Breast epithelium (tissue), 4 donors: ENCODE measurements at regions not wholly inside any gene's neighbourhood (a gene's known extent, or its start where the extent isn't known, plus 50 kb on each side); places are given as distances from the start of the nearest gene placed in this dataset.

Experiments
- DNase-seq, 2 donors: peaks; one replicate each; pipeline ENCODE4 v3.0.0-alpha.2; 2019; ENCODE audit warnings: low spot score in 2 of 2
- H3K27ac ChIP-seq, 2 donors: fragments of 200-600 bp; sonication (generic) in 1 of 2; one replicate each; pipeline ENCODE4 v1.5.1; 2016 to 2019; ENCODE audit warnings: mild to moderate bottlenecking in 1 of 2
- H3K27me3 ChIP-seq, 2 donors: fragments of 200-600 bp; sonication (generic) in 1 of 2; one replicate each; pipeline versions ENCODE4 v1.5.1 to v1.6.0; 2017 to 2019; ENCODE audit warnings: control low read depth in 1 of 2, mild to moderate bottlenecking in 1 of 2
- H3K36me3 ChIP-seq: fragments of 200-600 bp; one replicate; pipeline ENCODE4 v1.5.1; 2019
- H3K4me1 ChIP-seq, 2 donors: fragments of 200-600 bp; sonication (generic); one replicate each; pipeline ENCODE4 v1.5.1; 2016 to 2019; ENCODE audit warnings: control low read depth in 1 of 2
- H3K4me3 ChIP-seq, 3 donors: fragments of 200-600 bp; sonication (generic); 1 replicate in 2 of 3; 2 replicates in 1 of 3; pipeline ENCODE4 v1.5.1; 2016 to 2019; ENCODE audit warnings: mild to moderate bottlenecking in 3 of 3, moderate library complexity in 2 of 3
- H3K9me3 ChIP-seq, 2 donors: fragments of 200-600 bp; sonication (generic) in 1 of 2; one replicate each; pipeline ENCODE4 v1.5.1; 2016 to 2019; ENCODE audit warnings: control low read depth in 1 of 2
- CTCF ChIP-seq, 3 donors: fragments of 450-650 bp; IDR thresholded peaks; one replicate each; pipeline ENCODE4 v1.5.1; 2016 to 2017; ENCODE audit warnings: antibody characterized with exemption in 3 of 3, mild to moderate bottlenecking in 3 of 3, moderate library complexity in 3 of 3
- POLR2A ChIP-seq: fragments of 450-650 bp; IDR thresholded peaks from one replicate; pipeline ENCODE4 v1.6.1; 2016; ENCODE audit warnings: antibody characterized with exemption, mild to moderate bottlenecking, moderate library complexity
- POLR2AphosphoS5 ChIP-seq, 3 donors: sonication (generic); formaldehyde crosslinking; IDR thresholded peaks; one replicate each; pipeline ENCODE4 v1.6.1; 2017; ENCODE audit warnings: antibody characterized with exemption in 3 of 3
- intact Hi-C: fragments of 100-400 bp; cut with DNase I; formaldehyde crosslinking; loops from one replicate; pipeline ENCODE4 v1.15.1; 2023; ENCODE audit warnings: low total_unique reads

- Histone ChIP-seq H3K27ac (no peak overlapping the region), H3K4me3 (no peak overlapping the region), H3K36me3 (no peaks in the 10 kb centered on the region), H3K4me1 (no peaks in the 10 kb centered on the region), H3K9me3 (peaks cover 0 to 4% of the 10 kb centered on the region in 2 donors), H3K27me3 (no peaks in the 10 kb centered on the region)
- no peak for DNase-seq
- intact Hi-C loops: no loop called here
- TF ChIP-seq CTCF (IDR thresholded peaks at IDR 0.05): no peak
- TF ChIP-seq POLR2A: no peak
- TF ChIP-seq POLR2AphosphoS5 (IDR thresholded peaks at IDR 0.05): no peak
These were observed 862.2 kb upstream of the MDGA2 start for GRCh38 chr14:48537600-48537999.

- no peaks in the 10 kb centered on the region for H3K27me3 ChIP-seq
- no peaks in the 10 kb centered on the region for H3K4me1 ChIP-seq
- no peaks in the 10 kb centered on the region for H3K36me3 ChIP-seq
- TF ChIP-seq POLR2AphosphoS5 (IDR thresholded peaks at IDR 0.05): no peak
- no peak for TF ChIP-seq CTCF (IDR thresholded peaks at IDR 0.05)
- TF ChIP-seq POLR2A: no peak
- H3K27ac ChIP-seq: no peak overlapping the region
- intact Hi-C loops: no loop called here
- DNase-seq: no peak
- peaks cover 0 to 5% of the 10 kb centered on the region in 2 donors for H3K9me3 ChIP-seq
- H3K4me3 ChIP-seq: no peak overlapping the region
These were observed 860.9 kb upstream of the MDGA2 start for GRCh38 chr14:48536318-48536717.

- H3K36me3 ChIP-seq: no peaks in the 10 kb centered on the region
- intact Hi-C loops: no loop called here
- no peak overlapping the region for H3K27ac ChIP-seq
- H3K27me3 ChIP-seq: no peaks in the 10 kb centered on the region
- no peak overlapping the region for H3K4me3 ChIP-seq
- TF ChIP-seq CTCF (IDR thresholded peaks at IDR 0.05) (no peak), POLR2A (no peak), POLR2AphosphoS5 (IDR thresholded peaks at IDR 0.05) (no peak)
- H3K9me3 ChIP-seq: peaks cover 0 to 4% of the 10 kb centered on the region in 2 donors
- no peaks in the 10 kb centered on the region for H3K4me1 ChIP-seq
- DNase-seq: no peak
These were observed 852.4 kb upstream of the MDGA2 start for GRCh38 chr14:48527832-48528231.

GRCh38 chr14:48526307-48526706, 850.9 kb upstream of the MDGA2 start:
- Histone ChIP-seq H3K4me3 (no peak overlapping the region), H3K4me1 (no peaks in the 10 kb centered on the region), H3K36me3 (no peaks in the 10 kb centered on the region), H3K27ac (no peak overlapping the region), H3K27me3 (no peaks in the 10 kb centered on the region), H3K9me3 (peaks cover 0 to 4% of the 10 kb centered on the region in 2 donors)
- TF ChIP-seq POLR2A: no peak
- no peak for TF ChIP-seq CTCF (IDR thresholded peaks at IDR 0.05)
- TF ChIP-seq POLR2AphosphoS5 (IDR thresholded peaks at IDR 0.05): no peak
- intact Hi-C loops: no loop called here
- no peak for DNase-seq

GRCh38 chr14:48504921-48505320, 829.5 kb upstream of the MDGA2 start:
- Histone ChIP-seq H3K4me3 (no peak overlapping the region), H3K36me3 (peaks cover 3% of the 10 kb centered on the region), H3K27ac (no peak overlapping the region), H3K27me3 (no peaks in the 10 kb centered on the region), H3K9me3 (no peaks in the 10 kb centered on the region), H3K4me1 (no peaks in the 10 kb centered on the region)
- intact Hi-C loops: no loop called here
- DNase-seq: no peak
- no peak for TF ChIP-seq POLR2A
- TF ChIP-seq POLR2AphosphoS5 (IDR thresholded peaks at IDR 0.05): no peak
- no peak for TF ChIP-seq CTCF (IDR thresholded peaks at IDR 0.05)
